Amniotic epithelial cell (primary cell): ENCODE measurements at regions not wholly inside any gene's neighbourhood (a gene's known extent, or its start where the extent isn't known, plus 50 kb on each side); places are given as distances from the start of the nearest gene placed in this dataset.

ENCODE experiments used
- DNase-seq: peaks from one replicate; pipeline ENCODE4 v3.0.0-alpha.2; 2010; ENCODE audit warnings: low read depth

DNA sequence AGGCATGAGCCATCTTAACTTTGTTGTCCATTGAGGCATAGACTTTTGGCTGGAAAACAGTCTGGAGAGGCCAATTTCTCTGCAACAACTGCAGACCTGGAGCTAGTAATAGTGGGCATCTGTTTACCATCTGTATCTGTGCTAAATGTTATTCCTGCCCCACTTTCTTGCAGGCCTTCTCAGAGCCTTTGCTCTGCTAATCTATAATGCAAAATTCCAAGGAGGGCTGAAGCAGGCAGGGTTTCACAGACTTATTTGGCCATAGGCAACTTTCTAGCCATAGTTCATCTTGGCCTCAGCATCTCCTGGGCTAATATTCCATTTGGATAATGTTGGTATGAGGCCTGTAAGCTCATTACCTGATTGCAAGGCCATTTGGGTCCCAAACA is 124.5 kb upstream of the CSF3R start:
- no peak for DNase-seq

DNA sequence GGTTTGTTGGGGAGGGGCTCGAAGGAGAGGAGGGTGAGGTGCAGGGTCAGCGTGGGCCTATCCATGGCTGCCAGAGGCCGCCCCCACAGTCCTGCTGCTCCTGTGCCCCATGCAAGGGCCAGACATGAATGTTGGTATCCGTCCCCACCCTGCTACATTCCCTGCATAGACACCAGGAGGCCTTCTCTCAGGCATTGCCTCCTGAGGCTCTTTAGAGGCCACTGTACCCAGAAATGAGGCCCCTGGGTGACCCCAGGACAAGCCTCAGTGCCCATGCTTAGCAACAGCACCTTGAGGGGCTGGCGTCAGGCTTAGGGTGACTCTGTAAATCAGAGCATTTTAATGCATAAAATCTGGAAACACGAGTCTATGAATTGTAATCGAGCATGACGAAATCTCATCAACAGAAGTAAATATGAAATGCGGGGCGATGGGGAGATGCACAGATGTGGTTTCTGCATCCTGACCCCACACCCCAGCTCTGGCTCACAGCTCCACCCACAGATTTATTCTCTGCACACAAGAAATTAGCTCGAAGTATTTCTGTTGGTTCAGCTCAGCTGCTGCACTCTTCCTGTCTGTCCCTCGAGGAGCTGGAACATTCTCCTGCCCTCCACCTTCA is 124.0 kb upstream of the CSF3R start:
- no peak for DNase-seq

DNA sequence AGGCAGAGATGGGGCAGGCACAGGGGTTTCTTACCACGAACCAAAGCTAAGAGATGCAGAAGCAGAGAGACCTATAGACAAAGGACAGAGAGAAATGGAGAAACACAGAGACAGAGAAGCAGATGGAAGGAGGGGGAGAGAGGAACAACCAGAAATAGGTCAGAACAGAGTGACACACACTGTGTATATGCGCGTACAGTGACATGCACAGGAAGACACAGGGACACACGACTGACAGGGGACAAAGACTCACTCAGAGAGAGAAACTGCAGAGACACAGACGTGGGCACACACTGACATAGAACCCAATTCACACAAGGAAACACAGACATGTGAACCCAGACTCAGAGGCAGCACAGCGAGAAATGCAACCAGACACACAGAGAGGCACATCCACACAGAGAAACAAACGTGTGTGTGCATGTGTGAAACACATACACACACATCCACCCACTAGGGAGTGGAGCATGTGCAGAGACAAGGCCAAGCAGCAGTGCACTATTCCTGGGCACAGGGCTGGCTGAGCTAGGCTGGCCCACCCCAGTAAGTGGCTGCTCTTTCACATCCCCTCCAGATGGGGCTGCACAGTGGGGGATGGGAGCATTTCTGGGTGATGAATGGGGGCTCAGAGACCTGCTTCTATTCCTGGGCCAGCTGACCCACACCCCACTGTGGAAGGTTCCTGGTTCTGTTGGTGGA is 123.4 kb upstream of the CSF3R start:
- no peak for DNase-seq

DNA sequence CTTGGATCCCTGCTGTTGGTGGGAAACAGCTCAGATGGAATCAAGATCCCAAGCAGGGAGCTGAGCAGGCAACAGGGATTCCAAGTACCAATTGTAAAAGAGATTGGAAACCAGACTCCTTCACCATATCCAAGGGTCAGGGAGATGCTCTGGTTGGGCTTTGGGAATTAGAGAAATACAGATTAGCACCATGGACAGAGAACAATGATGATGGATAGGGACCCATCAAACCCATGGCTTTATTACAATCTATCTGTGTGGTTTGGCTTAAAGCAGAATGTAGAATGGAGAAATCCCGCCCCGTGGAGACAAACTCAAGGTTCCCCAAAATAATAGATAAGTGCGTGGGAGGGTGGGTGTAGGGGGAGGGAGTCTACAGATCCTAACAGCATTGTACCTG is 120.7 kb upstream of the CSF3R start:
- DNase-seq, result no peak

DNA sequence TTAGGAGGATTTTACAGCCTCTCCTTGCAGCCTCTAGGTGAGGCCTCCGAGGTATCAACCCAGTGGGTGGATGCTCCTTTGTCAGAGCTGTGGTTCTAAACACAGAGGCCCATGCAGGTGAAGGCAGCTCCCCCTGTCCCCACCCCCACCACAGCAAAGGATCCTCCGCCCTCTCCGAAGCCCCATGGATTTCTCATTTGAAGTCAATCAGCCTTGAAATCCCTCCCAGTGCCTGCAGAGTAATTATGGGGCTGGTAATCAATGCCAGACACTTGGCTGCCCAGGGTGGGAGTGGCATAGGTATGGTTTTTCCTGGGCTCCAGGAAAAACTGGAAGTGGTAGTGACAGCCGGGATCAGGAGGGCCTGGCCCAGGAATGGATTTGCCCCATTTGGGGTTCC is 119.5 kb upstream of the CSF3R start:
- no peak for DNase-seq

DNA sequence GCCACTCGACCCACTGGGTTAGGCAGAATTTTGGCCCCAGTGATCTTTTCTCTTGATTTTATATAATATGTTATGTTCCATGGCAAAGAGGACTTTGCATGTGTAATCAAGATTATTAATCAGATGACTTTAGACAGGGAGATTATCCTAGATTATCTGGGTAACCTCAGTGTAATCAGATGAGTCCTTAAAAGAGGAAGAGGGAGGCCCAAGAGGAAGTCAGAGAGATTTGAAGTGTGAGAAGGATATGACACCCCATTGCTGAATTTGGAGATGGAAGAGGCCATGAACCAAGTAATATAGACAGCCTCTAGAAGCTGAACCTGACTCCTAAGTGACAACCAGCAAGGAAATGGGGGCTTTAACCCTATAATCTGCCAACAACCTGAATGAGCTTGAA is 117.1 kb upstream of the CSF3R start:
- no peak for DNase-seq

DNA sequence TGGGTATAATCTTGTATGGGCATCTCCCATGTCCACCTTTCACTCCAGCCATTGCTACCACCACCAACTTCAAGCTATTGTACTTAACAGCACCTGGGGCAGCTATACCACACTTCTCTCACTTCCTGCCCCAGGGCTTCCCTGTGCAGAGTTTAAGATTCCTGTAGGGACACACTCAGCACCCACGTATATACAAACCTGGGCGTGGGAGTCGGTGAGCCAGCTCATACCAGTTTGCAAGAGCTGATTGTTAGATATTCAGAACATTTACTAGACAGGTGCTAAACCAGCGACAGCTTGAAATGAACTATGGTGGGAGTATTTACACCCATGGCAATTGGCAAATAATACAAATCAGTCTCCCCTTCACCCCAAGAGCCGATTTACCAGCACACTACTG is 114.8 kb upstream of the CSF3R start:
- DNase-seq, result no peak

DNA sequence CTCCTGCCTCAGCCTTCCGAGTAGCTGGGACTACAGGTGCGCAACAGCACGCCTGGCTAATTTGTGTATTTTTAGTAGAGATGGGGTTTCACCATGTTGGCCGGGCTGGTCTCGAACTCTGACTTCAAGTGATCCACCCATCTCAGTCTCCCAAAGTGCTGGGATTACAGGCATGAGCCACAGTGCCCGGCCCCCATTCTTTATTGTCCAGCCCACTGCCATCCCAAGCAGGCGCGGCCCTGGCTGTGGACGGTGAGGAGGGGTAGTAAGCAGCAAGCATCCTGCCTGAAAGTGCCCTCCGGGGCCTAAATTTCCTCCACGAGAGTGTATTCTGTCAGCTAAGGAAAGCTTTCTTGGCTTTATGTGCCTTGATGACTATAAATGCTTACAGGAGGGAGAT is 113.2 kb upstream of the CSF3R start:
- DNase-seq, result no peak

DNA sequence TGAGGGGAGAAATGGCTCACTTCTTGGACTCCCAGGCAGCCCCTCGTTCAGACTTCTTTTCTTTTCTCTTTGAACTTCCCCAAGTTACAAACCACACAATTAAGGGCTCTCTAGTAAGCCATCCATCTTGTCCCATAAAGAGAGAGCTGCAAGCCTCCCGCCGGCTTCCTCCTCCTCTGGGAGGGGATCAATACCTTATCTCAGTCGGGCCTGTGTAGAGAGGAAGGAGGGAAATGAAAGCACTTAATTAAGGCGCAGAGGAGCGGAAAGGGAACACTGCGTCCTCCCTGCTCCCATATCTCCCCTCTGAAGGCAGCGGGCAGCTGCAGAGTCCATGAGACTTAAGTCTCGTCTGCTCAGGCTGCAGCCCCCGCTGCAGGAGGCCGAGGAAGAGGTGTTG is 112.6 kb upstream of the CSF3R start:
- DNase-seq, result no peak

DNA sequence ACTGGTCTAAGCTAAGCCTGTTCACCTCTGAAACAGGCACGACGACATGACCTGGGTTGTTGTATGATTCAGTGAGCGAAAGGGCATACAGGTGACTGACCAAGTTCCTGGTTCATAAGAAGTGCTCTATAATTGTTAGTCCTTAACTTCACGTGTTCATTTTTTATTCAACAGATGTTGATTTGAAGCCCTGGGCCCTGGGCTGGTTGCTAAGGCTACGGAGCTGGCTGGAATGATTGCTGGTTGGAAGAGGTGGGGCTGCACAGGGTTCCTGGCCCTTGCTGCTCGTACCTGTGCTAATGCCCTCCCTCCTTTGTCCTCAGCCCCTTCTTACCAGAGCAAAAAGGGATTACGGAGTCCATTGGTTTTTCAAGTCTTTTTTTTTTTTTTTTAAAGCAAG is 111.3 kb upstream of the CSF3R start:
- DNase-seq, result no peak

DNA sequence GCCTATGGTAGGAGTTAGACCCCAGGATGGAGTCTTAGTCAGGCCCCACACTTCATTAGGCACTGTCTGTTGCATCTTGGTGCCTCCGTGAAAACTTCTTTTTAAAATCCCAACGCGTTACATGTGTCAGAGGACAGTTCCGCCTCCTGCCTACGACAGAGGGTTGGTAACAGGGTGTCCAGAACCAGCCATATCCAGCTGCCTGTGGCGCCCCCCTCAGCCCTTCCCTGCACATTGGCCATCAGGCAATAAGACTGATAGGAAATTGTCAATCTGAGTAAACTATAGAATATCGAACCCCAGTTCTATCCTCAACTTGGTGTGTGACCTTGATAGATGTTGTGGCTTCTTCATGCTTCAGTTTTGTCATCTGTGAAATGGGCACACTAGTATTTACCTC is 108.6 kb upstream of the CSF3R start:
- DNase-seq, result no peak

DNA sequence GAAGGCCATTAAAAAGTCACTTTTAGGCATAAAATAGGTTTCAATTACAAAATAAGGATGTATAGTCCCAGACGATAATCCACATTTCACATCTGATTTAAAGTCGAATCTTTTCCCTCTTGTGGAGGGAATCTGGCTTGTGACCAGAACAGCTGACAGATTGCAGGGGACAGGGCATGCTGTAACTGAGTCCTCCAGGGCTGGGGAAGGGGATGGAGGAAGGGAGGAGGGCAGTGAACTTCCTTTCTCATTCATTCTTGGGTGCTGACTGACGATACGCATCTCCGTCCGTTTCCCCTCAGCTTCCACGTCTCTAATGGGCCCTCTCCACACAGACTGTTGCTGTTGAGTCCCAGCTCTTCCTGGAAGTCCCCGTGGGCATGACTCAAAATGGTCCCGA is 108.1 kb upstream of the CSF3R start:
- DNase-seq, result no peak

DNA sequence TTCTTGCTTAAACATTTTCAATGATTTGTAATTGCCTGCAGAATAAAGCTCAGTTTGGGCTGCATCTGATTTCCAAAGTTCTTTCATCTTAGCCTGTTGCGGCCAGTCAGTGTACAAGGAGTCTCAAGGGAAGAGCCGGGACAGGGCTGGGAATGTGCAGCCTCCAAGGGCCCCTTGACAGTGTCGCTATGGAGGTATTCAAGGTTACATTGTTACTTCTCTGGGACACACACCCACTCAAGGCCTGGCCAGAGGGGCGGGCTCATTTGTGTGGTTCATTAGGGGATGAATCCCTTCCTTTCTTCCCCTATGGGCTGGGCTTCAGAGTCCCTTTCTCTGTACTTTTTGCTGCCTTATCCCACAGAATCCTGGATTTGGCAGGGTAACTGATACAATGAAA is 107.6 kb upstream of the CSF3R start:
- no peak for DNase-seq

DNA sequence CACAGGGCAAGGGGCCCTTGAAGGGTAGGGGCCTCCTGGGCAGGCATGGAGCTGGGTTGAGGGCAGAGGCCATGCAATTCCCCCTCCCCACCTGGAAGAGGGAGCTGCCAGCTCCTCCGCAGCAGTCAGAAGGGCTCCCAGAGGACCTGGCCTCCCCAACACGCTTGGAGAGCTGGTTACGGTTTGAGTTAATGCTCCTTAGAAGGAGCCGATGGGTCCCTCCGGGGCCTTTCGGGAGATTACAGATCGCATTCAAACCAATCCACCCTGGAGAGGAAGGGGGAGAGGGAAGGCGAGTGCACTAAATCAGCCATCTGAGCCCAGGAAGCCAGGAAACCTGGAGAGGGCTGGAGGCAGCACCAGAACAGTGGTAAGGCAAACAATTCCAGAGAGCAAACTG is 106.3 kb upstream of the CSF3R start:
- no peak for DNase-seq

DNA sequence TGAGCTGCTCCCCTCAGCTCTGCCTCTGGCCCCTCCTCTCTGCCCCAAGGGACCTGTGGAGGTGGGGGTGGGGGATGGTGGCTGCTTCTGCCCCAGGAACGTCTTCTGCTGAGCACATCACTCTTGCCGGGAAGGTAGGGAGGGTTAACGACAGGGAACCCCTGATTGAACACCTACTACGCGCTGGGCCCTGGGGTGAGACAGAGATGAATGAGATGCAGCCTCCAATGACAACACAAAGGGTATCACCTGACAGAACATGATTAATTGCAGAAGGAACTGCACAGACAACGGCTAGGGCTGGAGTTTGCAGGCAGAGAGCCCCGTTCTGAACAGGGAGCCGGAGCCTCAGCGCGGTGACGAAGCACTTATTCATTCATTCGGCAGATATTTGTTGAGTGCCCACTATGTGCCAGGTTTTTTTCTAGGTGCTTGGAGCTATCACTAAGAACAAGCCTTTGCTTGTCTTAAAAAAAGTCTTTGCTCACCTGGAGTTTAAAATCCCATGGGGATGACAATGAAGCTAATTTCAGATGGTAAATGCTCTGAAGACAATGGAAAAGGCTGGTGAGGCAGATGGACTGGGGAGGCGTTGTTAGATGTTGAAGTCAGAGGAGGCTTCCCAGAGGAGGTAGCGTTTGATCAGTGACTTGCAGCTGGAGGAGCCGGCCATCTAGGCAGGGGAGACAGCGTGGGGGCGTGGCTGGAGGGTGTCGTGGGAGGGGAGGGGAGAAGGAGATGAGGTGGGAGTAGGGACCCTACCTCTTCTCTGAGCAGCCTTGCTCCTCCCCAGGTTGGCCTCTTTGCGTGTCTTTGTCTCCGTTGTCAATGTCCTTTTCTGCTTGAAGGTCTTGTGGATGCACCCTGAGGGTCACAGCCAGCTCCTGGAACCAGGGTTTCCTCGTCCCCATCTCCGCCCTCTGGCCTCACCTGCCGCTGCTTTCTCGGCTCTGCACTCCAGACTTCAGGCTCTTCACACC is 103.1 kb upstream of the CSF3R start:
- no peak for DNase-seq

DNA sequence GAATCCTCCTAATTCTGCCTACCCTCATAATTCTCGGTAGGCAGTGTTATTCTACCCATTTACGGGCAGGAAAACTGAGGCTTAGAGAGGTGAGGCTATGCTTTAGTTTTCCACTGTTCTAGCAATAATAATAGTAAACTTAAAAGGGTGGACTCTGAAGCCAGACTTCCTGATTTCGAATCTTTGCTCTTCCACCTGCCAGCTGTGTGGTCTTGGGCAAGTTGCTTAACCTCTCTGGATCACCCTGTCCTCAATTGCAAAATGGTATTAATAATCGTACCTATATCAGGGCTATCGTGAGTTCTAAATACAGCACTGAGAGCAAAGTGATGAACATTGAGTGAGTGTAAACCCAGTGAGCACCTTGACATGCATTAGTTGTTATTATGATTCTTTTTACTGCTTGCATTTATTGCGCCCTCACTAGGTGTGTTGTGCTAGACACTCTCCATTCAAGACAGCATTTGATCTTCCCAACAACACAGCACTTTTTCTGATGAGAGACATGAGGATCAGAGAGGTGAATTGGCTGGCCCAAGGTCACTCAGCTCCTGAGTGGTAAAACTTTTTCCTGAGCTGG is 102.3 kb upstream of the CSF3R start:
- DNase-seq, result no peak

DNA sequence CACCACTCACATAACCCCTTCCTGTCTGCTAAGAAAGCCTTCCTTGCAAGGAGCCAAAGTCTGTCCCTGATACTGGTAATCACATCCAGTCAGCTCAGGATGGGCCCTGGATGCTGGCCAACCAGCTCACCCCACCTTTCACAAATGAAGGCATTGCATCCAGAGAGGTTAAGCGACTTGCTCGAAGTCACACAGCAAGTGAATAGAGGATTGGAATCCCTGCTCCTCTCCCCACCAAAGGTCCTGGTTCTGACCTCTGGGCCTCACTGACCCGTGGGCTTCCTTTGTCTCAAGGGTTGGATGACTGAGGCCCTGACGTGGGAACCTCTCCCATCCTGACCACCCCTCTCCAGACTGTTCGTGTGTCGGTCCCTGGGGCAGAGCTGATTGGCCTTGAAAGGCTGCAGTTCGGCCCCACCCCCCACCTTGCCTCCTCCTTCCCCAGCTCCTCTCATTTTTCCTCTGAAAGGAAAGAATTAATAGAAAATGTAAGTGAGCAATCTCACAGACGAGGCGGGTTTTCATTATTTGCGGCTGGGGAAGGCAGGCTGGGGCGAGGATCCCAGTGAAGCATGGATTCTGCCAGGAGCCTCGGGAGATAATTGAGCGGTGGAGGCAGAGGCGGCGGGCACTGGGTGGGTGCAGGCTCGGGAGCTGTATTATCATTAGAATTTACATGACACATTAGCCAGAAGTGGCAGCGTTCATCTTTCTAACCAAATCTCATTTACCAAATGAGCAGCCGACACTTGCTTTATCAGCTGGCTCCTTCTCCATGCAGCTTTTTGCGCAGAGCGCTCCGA is 101.5 kb upstream of the CSF3R start:
- no peak for DNase-seq

DNA sequence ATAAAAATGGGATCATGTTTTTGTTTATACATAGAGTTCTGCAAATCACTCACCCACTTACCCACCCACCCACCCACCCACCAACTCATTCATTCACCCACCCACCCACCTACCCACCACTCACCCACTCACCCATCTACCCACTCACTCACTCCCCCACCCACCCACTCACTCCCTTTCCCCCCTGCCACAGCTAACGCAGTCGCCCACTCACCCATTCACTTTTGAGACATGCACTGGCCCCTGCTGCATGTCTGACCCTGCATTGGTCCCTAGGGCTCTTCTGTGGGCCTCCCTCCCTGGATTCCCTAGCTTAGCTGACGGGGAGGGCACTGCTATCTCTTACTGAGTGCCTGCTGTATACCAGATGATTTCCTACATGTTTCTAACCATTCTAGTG is 100.4 kb upstream of the CSF3R start:
- no peak for DNase-seq

DNA sequence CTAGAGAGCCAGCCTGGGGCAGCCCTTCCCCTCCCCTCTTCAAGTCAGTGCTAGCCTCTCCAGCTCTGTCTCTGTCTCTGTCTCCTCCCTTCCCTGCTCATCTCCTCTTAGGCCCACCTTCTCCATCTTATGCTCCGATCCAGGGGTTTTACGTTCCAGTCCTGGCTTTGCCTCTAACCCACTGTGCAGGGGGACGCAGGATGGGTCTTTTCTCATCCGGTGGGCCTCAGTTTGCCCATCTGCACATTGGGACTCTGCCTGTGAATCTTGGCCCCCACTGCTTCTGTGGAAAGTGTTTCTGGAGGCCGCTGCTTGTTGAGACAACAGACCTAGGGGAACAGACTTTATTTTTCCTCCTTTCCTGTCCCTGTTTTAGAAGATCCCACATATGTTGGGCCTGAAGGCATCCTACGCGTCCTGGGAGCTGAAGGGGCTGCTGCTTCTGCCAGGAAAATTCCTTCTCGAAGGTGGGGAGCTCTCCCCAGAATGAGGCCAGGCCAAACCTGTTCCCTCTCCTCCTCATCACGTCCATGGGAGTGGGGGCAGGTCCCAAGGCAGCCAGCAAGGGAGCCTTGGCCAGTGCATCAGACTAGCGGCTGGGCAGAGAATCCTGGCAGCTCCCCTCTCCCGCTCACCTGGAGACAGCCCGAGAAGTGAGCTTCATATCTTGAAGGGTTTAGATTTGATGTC is 99.5 kb upstream of the CSF3R start:
- DNase-seq, result no peak

DNA sequence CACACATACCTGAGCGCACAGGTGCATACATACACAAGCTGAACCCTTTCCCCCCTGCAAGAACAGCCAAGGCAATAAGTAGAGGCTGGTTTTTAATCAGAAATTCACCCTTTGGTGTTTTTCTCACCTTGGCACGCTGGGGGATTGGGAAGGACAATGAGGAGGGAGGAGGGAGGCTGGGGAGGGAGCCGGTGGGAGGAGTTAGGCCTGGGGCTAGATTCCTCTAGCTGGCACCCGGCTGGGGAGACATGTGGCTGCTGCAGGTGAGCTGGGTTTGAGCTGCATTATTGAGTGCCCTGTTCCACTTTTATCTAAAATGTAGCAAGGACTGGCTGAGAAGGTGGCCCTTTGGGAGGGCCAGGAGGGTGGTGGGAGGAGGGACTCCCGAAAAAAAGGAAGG is 97.8 kb upstream of the CSF3R start:
- no peak for DNase-seq

DNA sequence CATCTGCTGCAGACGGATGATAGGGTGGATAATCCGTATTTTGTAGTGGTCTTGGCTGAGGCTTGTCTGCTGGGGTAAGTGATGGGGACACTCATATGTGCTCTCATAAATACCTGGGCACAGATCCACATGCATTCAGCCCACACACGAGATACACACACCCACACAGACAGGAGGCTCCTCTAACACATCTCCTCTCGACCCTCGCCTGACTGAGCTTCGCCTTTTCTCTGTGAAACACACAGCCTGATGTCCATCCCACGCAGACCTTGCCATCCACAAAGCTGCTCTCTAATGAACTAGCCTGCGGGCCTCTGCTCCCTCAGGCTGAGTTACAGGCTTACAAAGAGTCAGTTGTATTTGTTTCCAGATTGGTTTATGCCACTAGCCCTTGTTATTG is 96.3 kb upstream of the CSF3R start:
- no peak for DNase-seq
